HG03354 (cell line): ENCODE measurements at regions not wholly inside any gene's neighbourhood (a gene's known extent, or its start where the extent isn't known, plus 50 kb on each side); places are given as distances from the start of the nearest gene placed in this dataset.
"Not testable (repeated sequence)": the region's sequence is repeated elsewhere in the genome, so short reads cannot be mapped to it uniquely, and the experiment has no call there.

Source experiments
- ATAC-seq: cut with Tn5 transposase; IDR thresholded peaks from one replicate; pipeline ENCODE4 v1.9.1; 2021; ENCODE audit warnings: mild to moderate bottlenecking; ENCODE audit not compliant: unreplicated experiment, poor library complexity, severe bottlenecking

- ATAC-seq: no peak
These were observed 51.6 kb upstream of the CNTLN start for GRCh38 chr9:17083258-17083657.

- ATAC-seq: no peak
These were observed 52.3 kb upstream of the CNTLN start for GRCh38 chr9:17082343-17083064.

- no peak for ATAC-seq
These were observed 53.0 kb upstream of the CNTLN start for GRCh38 chr9:17081814-17082213.

DNA sequence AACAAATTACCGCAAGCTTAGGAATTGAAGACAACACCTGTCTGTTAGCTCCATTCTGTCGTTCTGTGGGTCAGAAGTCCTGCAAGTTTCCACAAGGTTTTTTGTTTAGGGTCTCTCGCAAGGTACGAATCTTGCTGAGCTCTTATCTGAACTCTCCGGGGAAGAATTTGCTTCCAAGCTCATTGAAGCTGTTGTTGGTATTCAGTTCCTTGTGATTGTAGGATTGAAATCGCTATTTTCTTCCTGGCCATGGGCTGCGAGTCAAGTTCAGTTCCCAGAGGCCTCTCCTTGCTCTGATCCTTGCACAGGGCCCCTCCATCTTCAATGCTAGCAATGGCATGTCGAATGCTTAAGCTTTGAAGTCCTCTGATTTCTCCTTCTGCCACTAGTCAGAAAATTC lies 53.5 kb upstream of the CNTLN start:
- ATAC-seq: no peak

- ATAC-seq: no peak
These were observed 58.9 kb upstream of the CNTLN start for GRCh38 chr9:17075758-17076485.

DNA sequence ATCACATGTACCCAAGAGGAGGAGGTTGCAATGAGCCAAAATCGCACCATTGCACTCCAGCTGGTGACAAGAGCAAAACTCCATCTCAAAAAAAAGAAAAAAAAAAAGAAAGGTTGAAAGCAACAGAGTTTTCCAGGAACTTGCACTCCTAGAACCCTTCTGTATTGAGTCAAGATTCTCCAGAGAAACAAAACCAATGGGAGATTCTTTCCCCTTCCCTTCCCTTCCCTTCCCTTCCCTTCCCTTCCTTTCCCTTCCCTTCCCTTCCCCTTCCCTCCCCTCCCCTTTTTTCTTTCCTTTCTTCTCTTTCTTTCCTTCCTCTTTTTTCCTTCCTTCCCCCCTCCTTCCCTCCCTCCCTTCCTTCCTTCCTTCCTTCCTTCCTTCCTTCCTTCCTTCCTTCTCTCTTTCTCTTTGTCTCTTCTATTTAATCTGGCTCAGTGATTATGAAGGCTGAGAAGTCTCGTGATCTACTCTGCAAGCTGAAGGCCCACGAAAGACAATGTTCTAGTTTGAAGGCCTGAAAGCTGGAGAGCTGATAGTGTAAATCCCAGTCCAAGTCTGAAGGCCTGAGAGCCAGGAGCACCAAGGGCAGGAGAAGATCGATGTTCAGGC lies 59.6 kb upstream of the CNTLN start:
- ATAC-seq: no peak

- not testable (repeated sequence) for ATAC-seq
These were observed 62.3 kb upstream of the CNTLN start for GRCh38 chr9:17072563-17072962.

DNA sequence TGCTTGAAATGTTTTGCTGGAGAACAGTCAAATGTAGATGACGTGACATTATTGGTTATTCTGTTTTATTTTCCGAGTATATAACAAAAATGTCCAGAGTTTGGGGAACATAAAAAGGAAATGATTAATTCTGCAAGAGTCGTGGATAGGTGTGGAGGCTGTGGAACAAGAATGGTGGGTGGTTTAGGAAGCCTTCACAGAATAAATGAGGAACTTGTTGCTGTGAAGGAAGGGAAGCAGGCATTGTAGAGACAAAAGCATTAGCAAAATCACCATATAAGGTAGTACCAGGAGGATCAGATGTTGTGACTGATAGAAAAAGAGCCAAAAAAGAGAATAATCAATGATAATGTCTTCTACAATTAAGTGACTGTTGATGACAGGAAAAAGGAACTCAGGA lies 66.2 kb upstream of the CNTLN start:
- no peak for ATAC-seq

DNA sequence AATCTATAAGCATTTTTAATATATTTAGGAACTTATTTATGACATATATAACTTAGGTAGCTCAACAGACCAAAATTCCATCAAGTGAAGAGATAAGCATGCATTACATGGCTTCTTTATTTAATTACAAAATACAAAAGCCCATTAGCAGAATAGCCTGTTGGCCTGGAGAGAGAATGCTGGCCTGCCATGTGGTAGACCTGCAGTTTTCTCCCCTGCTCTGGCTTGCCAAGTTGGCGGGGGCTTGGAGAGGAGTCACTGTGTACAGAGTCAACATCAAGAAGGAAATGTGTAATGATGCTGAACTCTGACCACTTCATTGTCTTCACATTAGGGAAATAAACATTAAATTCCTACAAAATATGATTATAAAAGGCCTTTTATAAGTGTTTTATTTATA lies 69.8 kb upstream of the CNTLN start:
- ATAC-seq: no peak

- no peak for ATAC-seq
These were observed 70.3 kb upstream of the CNTLN start for GRCh38 chr9:17064558-17064957.

GRCh38 chr9:17063535-17064135 lies 71.2 kb upstream of the CNTLN start:
- ATAC-seq: peak; percentile 94

- no peak for ATAC-seq
These were observed 72.3 kb upstream of the CNTLN start for GRCh38 chr9:17062497-17062896.

DNA sequence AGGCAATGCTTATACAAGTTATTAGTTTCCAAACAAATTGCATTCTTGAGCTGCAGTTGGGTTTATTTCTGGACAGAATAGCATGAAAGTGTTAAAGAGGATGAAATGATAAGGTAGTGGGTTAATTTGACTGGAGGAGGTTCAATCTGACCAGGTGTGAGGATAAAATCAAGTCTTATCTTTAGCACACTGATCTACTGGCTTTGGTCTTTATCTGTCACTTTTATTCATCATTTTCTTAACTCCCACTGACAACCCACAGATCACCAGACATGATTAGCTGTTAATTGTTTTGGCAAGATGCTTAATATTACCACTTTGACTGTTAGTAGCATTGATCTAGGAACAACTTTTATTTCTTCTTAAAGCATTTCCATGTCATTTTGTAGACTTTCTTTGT lies 74.4 kb upstream of the CNTLN start:
- no peak for ATAC-seq

DNA sequence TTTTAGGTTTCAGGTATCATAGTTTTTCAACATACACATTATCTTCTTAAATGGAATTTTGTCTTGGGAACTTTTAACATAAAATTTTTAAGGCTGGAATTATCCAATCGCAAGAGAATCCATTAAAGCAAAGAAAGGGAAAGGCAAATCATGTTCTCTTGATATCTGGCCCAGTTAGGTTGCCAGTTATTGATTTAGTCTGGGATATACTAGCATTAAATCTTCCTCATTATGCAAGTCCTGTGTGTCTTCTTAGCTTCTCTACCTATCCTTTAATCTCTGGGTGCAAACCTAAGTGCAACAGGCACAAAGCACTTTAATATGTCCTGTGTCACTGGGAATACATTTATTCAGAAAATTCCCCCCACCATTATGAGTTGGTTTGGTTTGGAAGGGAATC lies 75.4 kb upstream of the CNTLN start:
- ATAC-seq: no peak

- no peak for ATAC-seq
These were observed 77.1 kb upstream of the CNTLN start for GRCh38 chr9:17057729-17058128.

GRCh38 chr9:17052626-17053025 lies 82.2 kb upstream of the CNTLN start:
- no peak for ATAC-seq

GRCh38 chr9:17045381-17045940 lies 89.4 kb upstream of the CNTLN start:
- no peak for ATAC-seq

- no peak for ATAC-seq
These were observed 103.3 kb upstream of the CNTLN start for GRCh38 chr9:17031546-17031945.

- no peak for ATAC-seq
These were observed 109.6 kb upstream of the CNTLN start for GRCh38 chr9:17025281-17025680.

GRCh38 chr9:17024129-17024528 lies 110.7 kb upstream of the CNTLN start:
- no peak for ATAC-seq
